Aorta (tissue), 5 donors: ENCODE measurements at regions not wholly inside any gene's neighbourhood (a gene's known extent, or its start where the extent isn't known, plus 50 kb on each side); places are given as distances from the start of the nearest gene placed in this dataset.

Experiments
- ATAC-seq: fragments of 200-7000 bp; cut with Tn5 transposase; one replicate; pipeline ENCODE4 v1.9.1; 2022; ENCODE audit warnings: moderate library complexity; ENCODE audit not compliant: low FRiP score
- DNase-seq, 2 donors: peaks; one replicate each; pipeline ENCODE4 v3.0.0-alpha.2; 2020
- H3K27ac ChIP-seq, 2 donors: one replicate each; pipeline ENCODE4 v1.5.1; 2013; ENCODE audit warnings: low read length in 2 of 2, mild to moderate bottlenecking in 2 of 2, moderate library complexity in 2 of 2, control low read depth in 1 of 2, inconsistent platforms in 1 of 2, low read depth in 1 of 2
- H3K27me3 ChIP-seq, 2 donors: one replicate each; pipeline ENCODE4 v1.6.1; 2013; ENCODE audit warnings: control low read depth in 1 of 2, low read length in 1 of 2, mild to moderate bottlenecking in 1 of 2, moderate library complexity in 1 of 2; ENCODE audit not compliant: insufficient read depth in 2 of 2, control insufficient read depth in 1 of 2
- H3K36me3 ChIP-seq, 2 donors: one replicate each; pipeline ENCODE4 v1.6.1; 2013; ENCODE audit warnings: control low read depth in 1 of 2, low read length in 1 of 2, mild to moderate bottlenecking in 1 of 2; ENCODE audit not compliant: insufficient read depth in 2 of 2, control insufficient read depth in 1 of 2
- H3K4me1 ChIP-seq, 2 donors: one replicate each; pipeline ENCODE4 v1.6.1; 2013; ENCODE audit warnings: low read length in 2 of 2, control low read depth in 1 of 2, mild to moderate bottlenecking in 1 of 2, moderate library complexity in 1 of 2; ENCODE audit not compliant: insufficient read depth in 2 of 2, control insufficient read depth in 1 of 2
- H3K4me3 ChIP-seq, 2 donors: one replicate each; pipeline ENCODE4 v1.5.1; 2013; ENCODE audit warnings: low read length in 2 of 2, control low read depth in 1 of 2, mild to moderate bottlenecking in 1 of 2
- H3K9me3 ChIP-seq: one replicate; pipeline ENCODE4 v1.6.1; 2013; ENCODE audit warnings: mild to moderate bottlenecking, low read length; ENCODE audit not compliant: control insufficient read depth
- WGBS, 2 donors: extraction: QIAGEN DNeasy Blood & Tissue Kit; methylation state at CpG; one replicate each; pipeline ENCODE4 v1.1.7; 2013; 5-methylcytosine and 5-hydroxymethylcytosine counted together
- intact Hi-C, 2 donors: fragments of 100-400 bp; cut with DNase I; formaldehyde crosslinking; loops; one replicate each; pipeline versions ENCODE4 v1.14.2 to v1.15.0; 2022
- donor health status: healthy with polysubstance abuse.
- donor health status: Bipolar disorder and iron deficiency.
- donor health status: DM: no; HTN: no; CAD: no.
- donor health status: DM: no; HTN: no; CAD: no.
- donor health status: DM: yes; HTN: yes; CAD: no.

GRCh38 chr5:43889233-43889632 is 286.3 kb downstream of the NNT start:
- WGBS, 2 donors, result 37 to 42% methylated on average over 1 of the region's 1 CpG
- Histone ChIP-seq H3K36me3 (no peaks in the 10 kb centered on the region), H3K4me3 (no peak overlapping the region), H3K9me3 (peaks cover 1% of the 10 kb centered on the region), H3K4me1 (no peaks in the 10 kb centered on the region), H3K27me3 (no peaks in the 10 kb centered on the region), H3K27ac (no peak overlapping the region)
- ATAC-seq, result no peak
- DNase-seq, result no peak
- intact Hi-C loops, result no loop called here

DNA sequence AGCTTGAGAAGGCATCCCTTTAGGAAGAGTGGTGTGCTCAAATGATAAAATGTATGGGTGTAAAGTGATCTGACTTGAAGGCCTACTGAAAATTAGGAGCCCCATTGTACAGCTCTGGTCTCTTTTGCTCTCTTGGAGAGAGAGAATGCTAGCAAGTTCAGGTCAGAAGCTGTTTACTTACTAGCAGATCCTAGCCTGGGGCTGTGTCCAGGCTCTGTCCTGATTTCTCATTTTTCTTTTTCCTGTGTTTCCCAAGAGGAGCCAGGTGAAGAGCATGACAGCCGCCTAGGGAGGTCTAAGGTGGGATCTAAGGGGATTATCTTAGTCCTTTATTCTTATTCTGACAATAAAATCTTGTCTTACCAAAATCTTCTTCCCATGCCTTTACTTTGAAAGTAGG is 272.8 kb downstream of the NNT start:
- H3K4me3 ChIP-seq, result no peak overlapping the region
- intact Hi-C loops, result no loop called here
- H3K27me3 ChIP-seq, result peaks cover 0 to under 1% of the 10 kb centered on the region in 2 donors
- H3K9me3 ChIP-seq, result no peaks in the 10 kb centered on the region
- ATAC-seq, result no peak
- 92 to 96% methylated on average over 1 of the region's 1 CpG for WGBS, 2 donors
- no peak overlapping the region for H3K27ac ChIP-seq
- no peaks in the 10 kb centered on the region for H3K4me1 ChIP-seq
- H3K36me3 ChIP-seq, result no peaks in the 10 kb centered on the region
- no peak for DNase-seq

- Histone ChIP-seq H3K27ac (no peak overlapping the region), H3K36me3 (no peaks in the 10 kb centered on the region), H3K4me3 (no peak overlapping the region), H3K4me1 (no peaks in the 10 kb centered on the region), H3K27me3 (no peaks in the 10 kb centered on the region), H3K9me3 (no peaks in the 10 kb centered on the region)
- DNase-seq (peak in 1 of 2 donors; percentile 32), ATAC-seq (peak; percentile 41)
- 46 to 59% methylated on average over 3 of the region's 3 CpGs for WGBS, 2 donors
- intact Hi-C loops, result no loop called here
Measured at GRCh38 chr5:43874772-43875171, 271.8 kb downstream of the NNT start.

DNA sequence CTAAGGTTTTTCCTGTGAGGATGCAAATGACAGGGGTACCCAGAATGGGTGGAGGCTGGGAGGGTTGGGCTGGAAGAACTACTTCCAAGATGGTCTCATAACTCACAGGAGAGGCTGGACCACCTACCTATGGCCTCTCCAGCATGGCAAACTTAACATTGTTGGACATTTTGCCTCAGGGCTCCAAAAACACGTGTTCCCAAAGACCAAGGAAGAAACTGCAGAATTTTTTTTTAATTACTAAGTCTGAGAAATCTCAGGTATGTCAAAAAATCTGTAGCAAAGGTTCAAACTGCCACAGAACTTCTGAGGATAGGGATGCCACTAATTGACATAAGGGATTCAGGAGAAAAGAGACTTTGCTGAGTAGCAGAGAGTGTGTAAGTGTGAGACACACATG is 270.8 kb downstream of the NNT start:
- intact Hi-C loops, result no loop called here
- Histone ChIP-seq H3K4me1 (no peaks in the 10 kb centered on the region), H3K36me3 (no peaks in the 10 kb centered on the region), H3K4me3 (no peak overlapping the region), H3K27ac (no peak overlapping the region), H3K27me3 (no peaks in the 10 kb centered on the region), H3K9me3 (no peaks in the 10 kb centered on the region)
- no peak for ATAC-seq
- DNase-seq, result no peak
- WGBS, 2 donors, result 79 to 94% methylated on average over 1 of the region's 1 CpG

- no peak for ATAC-seq
- Histone ChIP-seq H3K27ac (no peak overlapping the region), H3K36me3 (no peaks in the 10 kb centered on the region), H3K4me3 (no peak overlapping the region), H3K4me1 (no peaks in the 10 kb centered on the region), H3K9me3 (no peaks in the 10 kb centered on the region), H3K27me3 (no peaks in the 10 kb centered on the region)
- intact Hi-C loops, result no loop called here
- no peak for DNase-seq
Measured at GRCh38 chr5:43859309-43859708, 256.3 kb downstream of the NNT start.

GRCh38 chr5:43855452-43855851 is 252.5 kb downstream of the NNT start:
- H3K9me3 ChIP-seq, result no peaks in the 10 kb centered on the region
- no peaks in the 10 kb centered on the region for H3K27me3 ChIP-seq
- no peaks in the 10 kb centered on the region for H3K36me3 ChIP-seq
- intact Hi-C loops, result no loop called here
- DNase-seq, result no peak
- no peak overlapping the region for H3K27ac ChIP-seq
- no peak for ATAC-seq
- no peaks in the 10 kb centered on the region for H3K4me1 ChIP-seq
- 15 to 22% methylated on average over 5 of the region's 5 CpGs for WGBS, 2 donors
- H3K4me3 ChIP-seq, result no peak overlapping the region

- Histone ChIP-seq H3K36me3 (no peaks in the 10 kb centered on the region), H3K9me3 (no peaks in the 10 kb centered on the region), H3K4me3 (no peak overlapping the region), H3K27me3 (no peaks in the 10 kb centered on the region), H3K4me1 (no peaks in the 10 kb centered on the region), H3K27ac (no peak overlapping the region)
- WGBS, 2 donors, result 0 to 8% methylated on average over 1 of the region's 1 CpG
- ATAC-seq (peak; percentile 49), DNase-seq (no peak)
- intact Hi-C loops, result no loop called here
Measured at GRCh38 chr5:43854697-43855292, 251.8 kb downstream of the NNT start.

DNA sequence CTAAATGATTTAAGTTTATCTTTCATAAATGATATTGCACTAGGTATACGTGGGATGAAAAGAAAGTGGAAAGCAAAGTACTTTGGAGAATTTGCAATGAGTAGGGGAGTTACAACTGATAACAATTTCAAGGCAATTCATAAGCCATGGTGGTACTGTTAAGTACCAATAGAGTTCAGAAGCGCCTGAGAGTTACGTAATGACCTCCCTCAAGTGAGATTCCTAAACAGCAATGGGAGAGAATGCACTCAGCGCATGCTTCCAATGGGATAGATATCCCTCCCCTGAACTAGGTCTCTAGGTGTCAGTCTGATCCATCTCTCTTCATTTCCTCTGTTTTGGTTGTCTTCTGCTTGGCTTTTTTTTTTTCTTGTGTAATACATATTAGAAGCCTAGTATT is 249.3 kb downstream of the NNT start:
- no peaks in the 10 kb centered on the region for H3K36me3 ChIP-seq
- no peaks in the 10 kb centered on the region for H3K9me3 ChIP-seq
- no peaks in the 10 kb centered on the region for H3K4me1 ChIP-seq
- H3K4me3 ChIP-seq, result no peak overlapping the region
- intact Hi-C loops, result no loop called here
- no peak overlapping the region for H3K27ac ChIP-seq
- 92 to 97% methylated on average over 4 of the region's 4 CpGs for WGBS, 2 donors
- H3K27me3 ChIP-seq, result no peaks in the 10 kb centered on the region
- no peak for ATAC-seq
- no peak for DNase-seq

GRCh38 chr5:43851741-43852140 is 248.8 kb downstream of the NNT start:
- intact Hi-C loops, result no loop called here
- Histone ChIP-seq H3K4me1 (no peaks in the 10 kb centered on the region), H3K27me3 (no peaks in the 10 kb centered on the region), H3K4me3 (no peak overlapping the region), H3K27ac (no peak overlapping the region), H3K9me3 (no peaks in the 10 kb centered on the region), H3K36me3 (no peaks in the 10 kb centered on the region)
- ATAC-seq (no peak), DNase-seq (no peak)
- WGBS, 2 donors, result 89 to 92% methylated on average over 7 of the region's 7 CpGs
